A673 (cell line): ENCODE measurements at regions not wholly inside any gene's neighbourhood (a gene's known extent, or its start where the extent isn't known, plus 50 kb on each side); places are given as distances from the start of the nearest gene placed in this dataset.

Experiments
- BruUV-seq: library from RNA; stranded (reverse); fragments of 400-500 nt; replicated peaks from 2 replicates; lab custom pipeline; 2021; lab: Mats Ljungman, UMichigan
- CTCF ChIA-PET: fragments of 300-600 bp; sonication (Branson Sonifier 250); formaldehyde crosslinking; loops from one replicate; lab custom pipeline; 2022; ENCODE audit warnings: antibody characterized with exemption; lab: Charles Lee
- POLR2A ChIA-PET: fragments of 300-600 bp; sonication (Branson Sonifier 250); formaldehyde crosslinking; loops from one replicate; lab custom pipeline; 2022; ENCODE audit warnings: antibody characterized with exemption; ENCODE audit not compliant: low non-redundant PET; lab: Charles Lee
- DNase-seq: peaks from one replicate; pipeline ENCODE4 v3.0.0-alpha.2; 2015; ENCODE audit warnings: low spot score
- H3K27ac ChIP-seq: fragments of 200-600 bp; sonication (generic); 2 replicates; pipeline ENCODE4 v1.5.1; 2016; ENCODE audit warnings: mixed run types, low read depth, mild to moderate bottlenecking, mixed read lengths, antibody characterized with exemption, low read length; ENCODE audit not compliant: poor library complexity, severe bottlenecking
- H3K27me3 ChIP-seq: fragments of 200-600 bp; sonication (generic); replicated peaks from 2 replicates; pipeline ENCODE4 v1.6.1; 2017; ENCODE audit warnings: mixed run types, low read depth, mild to moderate bottlenecking, mixed read lengths, antibody characterized with exemption, low read length; ENCODE audit not compliant: insufficient read depth, poor library complexity
- H3K36me3 ChIP-seq: fragments of 200-600 bp; sonication (generic); 2 replicates; pipeline ENCODE4 v1.6.1; 2016; ENCODE audit warnings: mixed run types, mild to moderate bottlenecking, mixed read lengths, antibody characterized with exemption, low read length; ENCODE audit not compliant: insufficient read depth, poor library complexity, severe bottlenecking
- H3K4me1 ChIP-seq: fragments of 200-600 bp; sonication (generic); 2 replicates; pipeline ENCODE4 v1.6.1; 2017; ENCODE audit warnings: mixed run types, mild to moderate bottlenecking, mixed read lengths, antibody characterized with exemption, low read length; ENCODE audit not compliant: insufficient read depth, poor library complexity, severe bottlenecking
- H3K4me3 ChIP-seq: fragments of 200-600 bp; sonication (generic); 2 replicates; pipeline ENCODE4 v1.5.1; 2016; ENCODE audit warnings: low read depth, mixed run types, mild to moderate bottlenecking, mixed read lengths, low read length; ENCODE audit not compliant: poor library complexity, severe bottlenecking
- H3K9me3 ChIP-seq: fragments of 200-600 bp; sonication (generic); 2 replicates; pipeline ENCODE4 v1.6.1; 2016; ENCODE audit warnings: mixed run types, low read depth, mild to moderate bottlenecking, mixed read lengths, antibody characterized with exemption, low read length; ENCODE audit not compliant: poor library complexity, severe bottlenecking
- CTCF ChIP-seq: fragments of 300-800, 200-600 bp; sonication (generic); conservative IDR thresholded peaks from 2 replicates; pipeline ENCODE4 v1.5.1; 2017; ENCODE audit warnings: low read depth, mild to moderate bottlenecking, antibody characterized with exemption, low read length, moderate library complexity, mixed read lengths
- EZH2 ChIP-seq: fragments of 200-600 bp; sonication (generic); IDR thresholded peaks from 2 replicates; pipeline ENCODE4 v1.6.1; 2017; ENCODE audit warnings: borderline replicate concordance, low read depth, mild to moderate bottlenecking, mixed read lengths, antibody characterized with exemption, low read length; ENCODE audit not compliant: poor library complexity, severe bottlenecking
- intact Hi-C: fragments of 100-400 bp; cut with micrococcal nuclease; formaldehyde crosslinking; loops from one replicate; pipeline ENCODE4 v1.10.0; 2022; ENCODE audit not compliant: unreplicated experiment

GRCh38 chr10:27368706-27369105, 128.1 kb upstream of the ACBD5 start:
- H3K4me3 ChIP-seq: no peak overlapping the region
- intact Hi-C loops: no loop called here
- H3K4me1 ChIP-seq: no peaks in the 10 kb centered on the region
- no peaks in the 10 kb centered on the region for H3K9me3 ChIP-seq
- H3K27ac ChIP-seq: no peak overlapping the region
- POLR2A ChIA-PET: no interaction called here
- no peaks in the 10 kb centered on the region for H3K27me3 ChIP-seq
- BruUV-seq: no TSS peak
- no peak for TF ChIP-seq EZH2
- no peak for DNase-seq
- CTCF ChIA-PET: interaction anchor here (0.7 to 1.8 kb wide), 2 partner anchors 811 to 1014 kb away, joined by 3 to 7 read pairs; no protein-coding TSS in a partner anchor
- H3K36me3 ChIP-seq: no peaks in the 10 kb centered on the region

GRCh38 chr10:27366769-27367168, 126.2 kb upstream of the ACBD5 start:
- Histone ChIP-seq H3K36me3 (no peaks in the 10 kb centered on the region), H3K9me3 (no peaks in the 10 kb centered on the region), H3K4me3 (no peak overlapping the region), H3K27me3 (no peaks in the 10 kb centered on the region), H3K4me1 (no peaks in the 10 kb centered on the region), H3K27ac (no peak overlapping the region)
- intact Hi-C loops: no loop called here
- BruUV-seq: no TSS peak
- CTCF ChIA-PET: no interaction called here
- no peak for DNase-seq
- no peak for TF ChIP-seq EZH2
- no peak for TF ChIP-seq CTCF
- POLR2A ChIA-PET: no interaction called here

GRCh38 chr10:27364028-27364427, 123.4 kb upstream of the ACBD5 start:
- H3K9me3 ChIP-seq: no peaks in the 10 kb centered on the region

More at GRCh38 chr10:27364028-27364427, 123.4 kb upstream of the ACBD5 start:
- CTCF ChIA-PET: no interaction called here
- intact Hi-C loops: no loop called here
- DNase-seq: no peak
- no peaks in the 10 kb centered on the region for H3K4me1 ChIP-seq
- no peak overlapping the region for H3K4me3 ChIP-seq
- no peak overlapping the region for H3K27ac ChIP-seq
- H3K36me3 ChIP-seq: no peaks in the 10 kb centered on the region
- no TSS peak for BruUV-seq
- no peaks in the 10 kb centered on the region for H3K27me3 ChIP-seq
- POLR2A ChIA-PET: no interaction called here
- TF ChIP-seq EZH2: no peak
- no peak for TF ChIP-seq CTCF
